PC-9 (cell line): ENCODE measurements at regions not wholly inside any gene's neighbourhood (a gene's known extent, or its start where the extent isn't known, plus 50 kb on each side); places are given as distances from the start of the nearest gene placed in this dataset.

Source experiments
- EZH2 ChIP-seq: fragments of 200-600 bp; sonication (generic); IDR thresholded peaks from 2 replicates; pipeline ENCODE4 v1.8.0; 2017; ENCODE audit warnings: antibody characterized with exemption, low read depth
- TF ChIP-seq, protein P1 (sequence below): fragments of 200-600 bp; sonication (generic); conservative IDR thresholded peaks from 2 replicates; pipeline ENCODE4 v1.6.1; 2017; ENCODE audit warnings: mixed run types, antibody characterized with exemption, mild to moderate bottlenecking, moderate library complexity

DNA sequence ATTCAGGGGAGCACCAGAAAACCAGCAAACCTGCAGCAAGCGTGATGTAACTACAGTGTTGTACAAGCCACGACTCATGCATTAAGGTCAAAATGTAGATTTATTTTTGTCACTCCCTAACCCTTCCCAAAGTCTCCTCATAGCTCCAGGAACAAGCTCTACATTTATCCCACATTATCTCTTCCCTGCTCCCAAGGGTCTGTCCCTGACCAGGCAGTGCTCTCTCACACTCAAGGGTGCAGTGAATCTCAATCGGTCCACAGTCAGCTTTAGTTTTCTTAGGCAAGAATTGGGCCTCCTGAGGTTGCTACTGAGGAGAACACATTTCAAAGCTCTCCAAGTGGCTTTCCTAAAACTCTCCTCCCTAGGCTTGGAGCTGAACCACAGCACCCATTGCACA lies 219.4 kb downstream of the NHLRC3 start:
- TF ChIP-seq, protein P1, sequence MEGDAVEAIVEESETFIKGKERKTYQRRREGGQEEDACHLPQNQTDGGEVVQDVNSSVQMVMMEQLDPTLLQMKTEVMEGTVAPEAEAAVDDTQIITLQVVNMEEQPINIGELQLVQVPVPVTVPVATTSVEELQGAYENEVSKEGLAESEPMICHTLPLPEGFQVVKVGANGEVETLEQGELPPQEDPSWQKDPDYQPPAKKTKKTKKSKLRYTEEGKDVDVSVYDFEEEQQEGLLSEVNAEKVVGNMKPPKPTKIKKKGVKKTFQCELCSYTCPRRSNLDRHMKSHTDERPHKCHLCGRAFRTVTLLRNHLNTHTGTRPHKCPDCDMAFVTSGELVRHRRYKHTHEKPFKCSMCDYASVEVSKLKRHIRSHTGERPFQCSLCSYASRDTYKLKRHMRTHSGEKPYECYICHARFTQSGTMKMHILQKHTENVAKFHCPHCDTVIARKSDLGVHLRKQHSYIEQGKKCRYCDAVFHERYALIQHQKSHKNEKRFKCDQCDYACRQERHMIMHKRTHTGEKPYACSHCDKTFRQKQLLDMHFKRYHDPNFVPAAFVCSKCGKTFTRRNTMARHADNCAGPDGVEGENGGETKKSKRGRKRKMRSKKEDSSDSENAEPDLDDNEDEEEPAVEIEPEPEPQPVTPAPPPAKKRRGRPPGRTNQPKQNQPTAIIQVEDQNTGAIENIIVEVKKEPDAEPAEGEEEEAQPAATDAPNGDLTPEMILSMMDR: no peak
- no peak for TF ChIP-seq EZH2
